ENCODE measurements at regions not wholly inside any gene's neighbourhood (a gene's known extent, or its start where the extent isn't known, plus 50 kb on each side); places are given as distances from the start of the nearest gene placed in this dataset.

- no peak for DNase-seq
These were observed 334.1 kb downstream of the GLRX3 start for GRCh38 chr10:130470286-130470685.

DNA sequence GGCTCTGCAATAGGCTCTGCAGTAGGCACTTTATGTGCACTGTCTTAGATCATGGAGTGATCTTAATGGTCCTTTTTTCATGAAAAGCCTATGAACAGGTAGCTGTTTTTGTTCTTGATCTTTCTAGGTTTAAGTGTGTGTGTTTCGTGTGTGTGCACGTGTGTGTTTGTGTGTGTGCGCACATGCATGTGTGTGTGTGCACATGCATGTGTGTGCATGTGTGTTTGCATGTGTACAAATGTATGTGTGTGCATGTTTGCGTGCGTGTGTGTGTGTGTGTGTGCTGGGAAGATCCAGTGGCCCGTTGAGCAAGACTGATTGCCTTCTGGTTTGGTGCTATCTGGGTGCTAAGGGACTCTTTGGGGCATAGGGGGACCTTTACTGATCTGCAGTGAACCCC is 334.8 kb downstream of the GLRX3 start:
- no peak for DNase-seq

- DNase-seq: no peak
These were observed 335.3 kb downstream of the GLRX3 start for GRCh38 chr10:130471486-130471885.

DNA sequence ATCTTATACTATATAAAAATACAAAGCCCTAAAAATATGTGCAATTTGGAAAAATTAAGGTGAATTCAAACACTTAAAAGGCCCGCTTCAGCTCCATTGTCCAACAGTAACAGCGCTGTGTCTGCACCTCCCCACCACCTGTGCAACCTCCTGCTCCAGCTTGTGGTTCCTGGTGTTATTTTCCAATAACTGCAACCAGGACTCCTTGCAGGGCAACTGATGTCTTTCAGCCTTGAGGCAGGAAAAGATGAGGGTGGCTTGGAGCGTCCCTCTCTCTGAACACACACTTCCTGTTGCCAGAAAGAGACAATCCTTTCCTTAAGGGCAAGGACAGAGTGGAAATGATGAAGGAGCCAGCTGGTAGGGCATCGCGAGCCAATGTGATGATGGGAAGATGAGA is 336.0 kb downstream of the GLRX3 start:
- DNase-seq: no peak

DNA sequence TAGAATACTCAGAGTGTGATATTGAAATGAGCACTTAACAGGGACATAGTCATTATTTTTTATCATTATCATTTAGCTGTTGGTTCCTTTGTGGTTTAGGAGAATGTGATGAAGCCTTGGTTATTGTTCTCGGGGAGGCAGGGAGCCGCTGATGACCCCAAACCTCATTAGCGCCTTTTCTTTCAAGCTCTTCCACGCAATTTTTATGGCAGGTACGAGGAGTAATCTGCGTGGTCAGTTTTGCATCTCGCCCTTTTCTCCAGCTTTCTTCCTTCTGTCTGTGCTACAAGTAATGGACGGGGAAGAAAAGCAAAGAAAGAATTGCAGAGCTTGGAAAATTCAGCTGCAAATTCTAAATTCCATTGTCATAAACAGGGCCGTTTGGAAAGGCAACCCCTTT is 338.4 kb downstream of the GLRX3 start:
- no peak for DNase-seq

DNA sequence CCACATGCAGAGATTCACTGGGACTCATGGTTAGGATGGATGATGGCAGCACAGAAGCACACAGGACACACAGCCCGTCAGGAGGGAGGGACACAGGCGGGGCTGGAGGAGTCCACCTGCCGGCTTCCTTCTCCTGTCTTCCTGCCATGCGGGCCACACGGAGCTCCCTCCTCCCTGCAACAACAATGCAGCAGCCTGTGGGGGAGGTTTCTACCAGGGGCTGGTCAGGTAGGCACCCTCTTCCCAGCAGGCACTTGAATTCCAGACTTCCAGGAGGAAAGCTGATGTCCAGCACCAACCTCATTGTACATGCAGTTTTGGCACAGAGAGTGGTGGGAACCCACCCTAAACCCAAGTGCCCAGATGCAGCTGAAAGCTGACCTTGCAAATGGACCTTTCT is 341.2 kb downstream of the GLRX3 start:
- DNase-seq: no peak

DNA sequence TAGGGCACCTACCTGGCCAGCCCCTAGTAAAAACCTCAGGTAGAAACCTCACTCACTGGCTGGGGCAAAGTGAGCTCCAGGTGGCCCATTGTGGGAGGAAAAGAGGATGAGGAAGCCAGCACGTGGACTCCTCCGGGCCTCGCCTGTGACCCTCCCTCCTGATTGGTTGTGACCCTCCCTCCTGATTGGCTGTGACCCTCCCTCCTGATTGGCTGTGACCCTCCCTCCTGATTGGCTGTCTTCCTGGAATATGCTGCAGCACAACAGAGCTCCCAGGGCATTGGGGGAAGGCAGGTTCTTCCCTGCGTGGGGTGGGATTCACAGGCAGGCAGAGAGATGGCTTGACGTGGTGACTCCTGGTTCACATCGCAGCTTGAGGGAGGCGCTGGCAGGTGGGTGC is 343.0 kb downstream of the GLRX3 start:
- DNase-seq: no peak

- no peak for DNase-seq
These were observed 343.7 kb downstream of the GLRX3 start for GRCh38 chr10:130479926-130480325.

GRCh38 chr10:130480491-130480890 is 344.3 kb downstream of the GLRX3 start:
- DNase-seq: no peak

DNA sequence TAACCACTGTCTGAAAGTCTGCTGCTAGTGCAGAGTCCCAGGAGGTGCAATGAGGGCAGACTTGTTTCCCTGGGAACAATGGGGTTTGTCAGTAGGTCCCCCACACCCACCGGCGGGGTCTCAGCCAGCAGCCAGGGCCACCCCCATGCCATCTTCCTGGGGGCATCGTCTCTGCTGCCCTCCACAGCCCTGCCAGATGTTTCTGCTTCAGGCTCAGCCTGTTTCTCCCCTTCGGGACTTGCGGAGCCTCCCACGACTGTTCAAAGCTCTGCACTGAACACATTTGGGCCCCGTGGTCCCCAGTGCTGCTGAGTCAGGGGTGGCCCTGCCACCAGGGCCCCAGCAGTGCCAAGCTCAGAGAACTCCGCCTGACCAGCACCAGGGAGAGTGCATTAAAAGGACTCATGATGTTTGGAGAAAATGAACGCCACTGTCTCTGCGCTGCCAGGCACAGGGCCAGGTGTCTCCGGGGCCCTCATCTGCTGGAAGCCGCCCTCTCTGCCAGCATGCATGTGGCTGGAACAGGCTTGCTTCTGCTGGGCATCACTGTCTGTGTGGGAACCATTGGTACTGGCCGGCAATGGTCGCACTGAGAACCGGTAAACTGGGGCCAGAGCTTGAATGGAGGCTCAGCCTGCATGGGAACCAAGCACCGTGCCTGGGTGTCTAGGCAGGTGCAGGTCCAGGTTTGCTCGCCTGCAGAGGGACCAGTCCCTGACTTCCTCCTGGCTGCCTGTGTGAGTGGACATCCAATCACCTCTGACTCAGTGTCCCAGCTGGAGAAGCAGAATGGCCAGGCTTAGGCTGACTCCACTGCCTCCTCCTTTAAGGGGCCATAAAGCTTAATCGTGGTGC is 345.1 kb downstream of the GLRX3 start:
- DNase-seq: no peak

- no peak for DNase-seq
These were observed 345.7 kb downstream of the GLRX3 start for GRCh38 chr10:130481936-130482335.

GRCh38 chr10:130483691-130484467 is 347.7 kb downstream of the GLRX3 start:
- DNase-seq: no peak

- no peak for DNase-seq
These were observed 348.4 kb downstream of the GLRX3 start for GRCh38 chr10:130484468-130485180.

- DNase-seq: no peak
These were observed 349.2 kb downstream of the GLRX3 start for GRCh38 chr10:130485236-130485957.

DNA sequence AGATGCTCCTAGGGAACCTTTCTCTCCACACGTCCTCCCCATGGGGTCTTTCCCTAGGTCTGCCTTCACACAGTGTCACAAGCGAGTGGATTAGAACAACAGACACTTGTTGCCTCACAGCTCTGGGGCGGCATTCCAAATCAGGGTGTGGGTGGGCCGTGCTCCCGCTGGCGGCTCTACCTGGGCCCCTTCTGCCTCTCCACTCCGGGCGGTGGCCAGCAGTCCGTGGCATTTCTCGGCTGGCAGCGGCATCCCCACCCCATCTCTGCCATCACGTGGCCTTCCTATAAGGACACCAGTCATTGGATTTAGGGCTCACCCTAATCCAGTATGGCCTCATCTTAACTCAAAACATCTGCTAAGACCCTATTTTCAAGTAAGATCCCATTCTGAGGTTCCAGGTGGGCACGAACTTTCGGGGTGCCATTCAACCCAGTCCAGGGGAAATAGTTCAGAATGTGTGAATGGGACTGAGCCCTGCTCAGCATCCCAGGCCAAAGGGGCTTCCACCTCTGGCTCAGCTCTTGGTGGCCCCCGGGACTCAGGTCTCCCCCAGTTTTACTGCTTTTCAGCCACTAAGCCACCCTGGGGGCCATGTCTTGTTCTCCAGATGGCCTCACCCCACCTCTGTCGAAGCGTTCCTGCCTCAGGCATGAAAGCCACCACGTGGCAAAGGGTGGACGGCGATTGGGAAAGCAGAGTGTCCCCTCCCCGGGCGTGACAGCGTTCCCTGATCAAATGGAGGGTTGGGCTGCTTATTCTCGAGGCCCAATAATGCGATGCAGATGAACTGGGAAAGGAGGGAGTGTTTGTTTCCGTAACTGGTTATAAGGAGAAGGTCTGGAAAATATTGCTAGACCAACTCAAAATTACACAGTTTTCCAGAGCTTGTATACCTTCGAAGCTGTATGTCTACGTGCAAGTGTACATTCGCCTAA is 350.0 kb downstream of the GLRX3 start:
- DNase-seq: no peak

GRCh38 chr10:130486906-130487305 is 350.7 kb downstream of the GLRX3 start:
- no peak for DNase-seq

DNA sequence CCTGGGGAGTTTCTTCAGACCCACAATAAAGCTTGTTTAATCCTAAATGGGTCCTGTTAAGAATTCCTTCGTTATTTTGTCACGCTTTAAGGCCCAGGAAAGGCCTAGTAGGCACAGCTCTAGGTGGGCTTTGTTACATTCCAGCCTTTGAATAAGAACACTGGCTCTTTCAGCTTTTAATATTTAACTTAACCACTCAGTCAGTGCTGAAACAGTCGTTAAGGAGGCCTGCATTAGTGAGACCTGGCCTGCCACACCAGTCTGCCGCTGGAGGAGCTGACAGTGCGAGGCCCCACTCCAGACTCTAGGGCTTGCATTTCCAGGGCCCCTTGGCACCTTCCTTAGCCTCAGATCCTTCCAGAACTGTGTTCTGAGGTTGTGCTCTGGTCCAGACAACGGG is 351.4 kb downstream of the GLRX3 start:
- DNase-seq: no peak

- DNase-seq: no peak
These were observed 353.7 kb downstream of the GLRX3 start for GRCh38 chr10:130489891-130490290.

DNA sequence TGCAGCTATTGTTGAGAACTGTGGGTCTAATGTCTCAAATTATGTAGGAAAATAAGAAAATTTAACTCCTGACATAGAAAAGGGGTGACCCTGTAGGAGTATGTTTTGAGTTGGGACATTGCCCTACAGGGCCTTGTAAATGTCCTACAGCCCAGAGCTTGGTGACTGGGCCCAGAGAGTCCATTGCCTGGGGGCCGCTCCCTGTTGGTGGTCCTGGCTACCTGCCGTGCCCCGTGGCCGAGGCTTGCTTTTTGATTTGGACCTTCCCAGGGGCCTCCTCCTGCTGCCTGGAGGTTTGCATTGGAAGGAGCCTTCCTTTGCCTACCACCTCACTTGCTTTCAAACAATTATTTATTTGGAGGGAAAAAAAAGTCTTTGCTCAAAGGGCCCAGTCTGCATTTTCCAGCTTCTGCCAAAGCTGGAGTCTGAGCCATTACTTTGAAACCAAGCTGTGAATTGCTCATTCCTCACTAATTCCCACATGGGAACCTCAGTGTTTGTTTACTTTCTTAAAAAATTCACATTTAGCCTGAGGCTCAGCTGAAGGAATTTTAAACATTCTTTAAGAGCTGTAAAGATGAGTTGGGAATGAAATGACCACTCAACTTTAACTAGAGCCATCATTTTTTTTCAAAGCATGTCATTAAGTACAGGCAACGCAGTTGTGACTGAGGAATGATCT is 355.0 kb downstream of the GLRX3 start:
- no peak for DNase-seq

DNA sequence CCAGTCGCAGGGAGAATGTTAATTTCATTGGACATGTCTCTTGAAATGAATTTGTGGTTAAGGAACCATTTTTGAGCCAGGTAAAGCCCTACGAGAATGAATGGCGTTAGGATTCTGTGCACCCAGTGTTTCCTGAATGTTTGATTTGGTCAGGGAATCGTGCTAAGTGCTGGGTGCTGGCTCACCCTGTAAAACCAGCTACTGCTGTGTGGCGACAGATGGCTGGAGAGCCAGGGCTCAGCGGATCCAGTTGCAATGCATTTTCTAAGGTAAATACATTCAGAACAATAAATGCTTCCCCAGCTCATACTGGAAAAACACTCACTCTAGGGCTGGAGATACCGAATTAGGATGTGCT is 355.5 kb downstream of the GLRX3 start:
- DNase-seq: no peak

DNA sequence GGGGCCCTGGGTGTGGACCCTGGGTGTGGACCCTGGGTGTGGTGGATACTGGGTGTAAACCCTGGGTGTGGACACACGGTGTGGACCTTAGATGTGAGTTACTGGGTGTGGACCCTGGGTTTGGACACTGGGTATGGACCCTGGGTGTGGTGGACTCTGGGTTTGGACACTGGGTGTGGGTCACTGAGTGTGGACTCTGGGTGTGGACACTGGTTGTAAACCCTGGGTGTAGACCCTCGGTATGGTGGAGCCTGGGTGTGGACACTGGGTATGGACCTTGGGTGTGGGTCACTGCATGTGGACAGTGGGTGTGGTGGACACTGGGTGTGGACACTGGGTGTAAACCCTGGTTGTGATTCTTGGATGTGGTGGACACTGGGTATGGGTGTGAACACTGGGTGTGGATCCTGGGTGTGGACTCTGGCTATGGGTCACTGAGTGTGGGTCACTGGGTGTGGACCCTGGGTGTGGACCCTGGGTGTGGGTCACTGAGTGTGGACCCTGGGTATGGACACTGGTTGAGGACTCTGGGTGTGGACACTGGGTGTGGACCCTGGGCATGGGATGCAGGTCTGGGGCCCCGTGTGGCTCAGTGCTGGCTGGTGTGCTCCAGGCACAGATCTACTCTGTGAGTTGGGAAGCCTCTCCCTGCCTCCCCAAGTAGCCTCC is 356.2 kb downstream of the GLRX3 start:
- DNase-seq: no peak

Data from NCI-H146 (cell line).